GM23248 (cell line): ENCODE measurements at regions not wholly inside any gene's neighbourhood (a gene's known extent, or its start where the extent isn't known, plus 50 kb on each side); places are given as distances from the start of the nearest gene placed in this dataset.

Experiments
- DNase-seq: peaks from one replicate; pipeline ENCODE4 v3.0.0-alpha.2; 2015
- H2AFZ ChIP-seq: fragments of 200-600 bp; sonication (generic); 2 replicates; pipeline ENCODE4 v1.6.1; 2016; ENCODE audit warnings: antibody characterized with exemption
- H3F3A ChIP-seq: fragments of 200-600 bp; sonication (generic); 2 replicates; pipeline ENCODE4 v1.6.1; 2016; ENCODE audit warnings: mild to moderate bottlenecking, antibody characterized with exemption, mixed run types; ENCODE audit not compliant: insufficient read depth
- H3K27ac ChIP-seq: fragments of 200-600 bp; sonication (generic); 2 replicates; pipeline ENCODE4 v1.5.1; 2016; ENCODE audit warnings: mild to moderate bottlenecking
- H3K27me3 ChIP-seq: fragments of 200-600 bp; sonication (generic); replicated peaks from 2 replicates; pipeline ENCODE4 v1.6.1; 2016; ENCODE audit warnings: mild to moderate bottlenecking; ENCODE audit not compliant: insufficient read depth
- H3K36me3 ChIP-seq: fragments of 200-600 bp; sonication (generic); 2 replicates; pipeline ENCODE4 v1.6.1; 2016; ENCODE audit warnings: low read depth, mild to moderate bottlenecking
- H3K4me1 ChIP-seq: fragments of 200-600 bp; sonication (generic); 2 replicates; pipeline ENCODE4 v1.6.1; 2016; ENCODE audit warnings: mild to moderate bottlenecking; ENCODE audit not compliant: insufficient read depth
- H3K4me2 ChIP-seq: fragments of 200-600 bp; sonication (generic); one replicate; pipeline ENCODE4 v1.6.1; 2016; ENCODE audit warnings: mild to moderate bottlenecking; ENCODE audit not compliant: unreplicated experiment
- H3K4me3 ChIP-seq: fragments of 200-600 bp; sonication (generic); 2 replicates; pipeline ENCODE4 v1.5.1; 2016; ENCODE audit warnings: mild to moderate bottlenecking
- H3K79me2 ChIP-seq: fragments of 200-600 bp; sonication (generic); 2 replicates; pipeline ENCODE4 v1.6.1; 2016; ENCODE audit warnings: mild to moderate bottlenecking; ENCODE audit not compliant: insufficient read depth
- H3K9ac ChIP-seq: fragments of 200-600 bp; sonication (generic); 2 replicates; pipeline ENCODE4 v1.6.1; 2016; ENCODE audit warnings: mild to moderate bottlenecking
- H3K9me2 ChIP-seq: fragments of 200-600 bp; sonication (generic); 2 replicates; pipeline ENCODE4 v1.6.1; 2016; ENCODE audit warnings: mixed run types, mild to moderate bottlenecking, moderate library complexity; ENCODE audit not compliant: insufficient read depth
- H3K9me3 ChIP-seq: fragments of 200-600 bp; sonication (generic); one replicate; pipeline ENCODE4 v1.6.1; 2017; ENCODE audit warnings: low read depth
- H4K20me1 ChIP-seq: fragments of 200-600 bp; sonication (generic); 2 replicates; pipeline ENCODE4 v1.6.0; 2016; ENCODE audit not compliant: insufficient read depth
- EZH2 ChIP-seq: fragments of 200-600 bp; sonication (generic); IDR thresholded peaks from 2 replicates; pipeline ENCODE4 v1.6.1; 2018; ENCODE audit warnings: antibody characterized with exemption, mild to moderate bottlenecking; ENCODE audit not compliant: insufficient read depth, poor library complexity, severe bottlenecking
- EZH2phosphoT487 ChIP-seq: fragments of 200-600 bp; sonication (generic); IDR thresholded peaks from 2 replicates; pipeline ENCODE4 v1.6.1; 2018; ENCODE audit warnings: antibody characterized with exemption, moderate library complexity, mild to moderate bottlenecking, low read depth; ENCODE audit not compliant: insufficient read depth
- WGBS, 2 experiments: methylation state at CpG; one replicate each; pipeline ENCODE4 v1.1.6; 2015 to 2017; ENCODE audit warnings: low lambda C conversion rate in 2 of 2, low coverage in 1 of 2; ENCODE audit errors: missing lambda C conversion rate in 2 of 2; 5-methylcytosine and 5-hydroxymethylcytosine counted together
- in situ Hi-C: fragments of 300-500 bp; cut with MboI; formaldehyde crosslinking; loops from 2 replicates; pipeline ENCODE4 v1.15.0; 2020

GRCh38 chr7:130933919-130934318 lies 199.9 kb upstream of the KLF14 start:
- Histone ChIP-seq H3K9me3 (no peaks in the 10 kb centered on the region), H3F3A (peaks cover 71% of the 10 kb centered on the region), H3K79me2 (peaks cover 100% of the 10 kb centered on the region), H3K27ac (no peak overlapping the region), H3K27me3 (no peaks in the 10 kb centered on the region), H3K4me1 (peaks cover 30% of the 10 kb centered on the region), H3K4me2 (no peak overlapping the region), H4K20me1 (peaks cover 15% of the 10 kb centered on the region), H3K36me3 (peaks cover 3% of the 10 kb centered on the region; the same call in 1 of the 2 replicates), H3K9me2 (no peaks in the 10 kb centered on the region), H2AFZ (no peak overlapping the region), H3K9ac (no peak overlapping the region), H3K4me3 (no peak overlapping the region)
- DNase-seq = no peak
- no peak for TF ChIP-seq EZH2
- TF ChIP-seq EZH2phosphoT487 = no peak
- WGBS, 2 experiments = 73 to 74% methylated on average over 4 of the region's 4 CpGs
- in situ Hi-C loops = no loop called here

GRCh38 chr7:130935564-130936157 lies 201.7 kb upstream of the KLF14 start:
- DNase-seq = no peak
- H2AFZ ChIP-seq = no peak overlapping the region
- no peak overlapping the region for H3K4me3 ChIP-seq
- H3K36me3 ChIP-seq = no peaks in the 10 kb centered on the region; the same call in 1 of the 2 replicates
- TF ChIP-seq EZH2phosphoT487 = no peak
- no peak for TF ChIP-seq EZH2
- H3K9me2 ChIP-seq = no peaks in the 10 kb centered on the region
- no peak overlapping the region for H3K4me2 ChIP-seq
- peaks cover 36% of the 10 kb centered on the region for H3K4me1 ChIP-seq
- in situ Hi-C loops = no loop called here
- no peak overlapping the region for H3K9ac ChIP-seq
- no peaks in the 10 kb centered on the region for H3K27me3 ChIP-seq
- peaks cover 66% of the 10 kb centered on the region for H3F3A ChIP-seq
- peaks cover 100% of the 10 kb centered on the region for H3K79me2 ChIP-seq
- no peak overlapping the region for H3K27ac ChIP-seq
- 92 to 93% methylated on average over 11 of the region's 11 CpGs for whole genome bisulfite sequencing, 2 experiments
- peaks cover 12% of the 10 kb centered on the region; the same call in 1 of the 2 replicates for H4K20me1 ChIP-seq
- H3K9me3 ChIP-seq = no peaks in the 10 kb centered on the region

GRCh38 chr7:130936202-130936931 lies 202.4 kb upstream of the KLF14 start:
- Histone ChIP-seq H3K36me3 (peaks cover 6% of the 10 kb centered on the region; the same call in 1 of the 2 replicates), H3K9me3 (no peaks in the 10 kb centered on the region), H3K9me2 (no peaks in the 10 kb centered on the region), H3F3A (peaks cover 65% of the 10 kb centered on the region), H3K4me2 (no peak overlapping the region), H3K4me1 (peaks cover 42% of the 10 kb centered on the region), H3K27ac (no peak overlapping the region), H3K9ac (no peak overlapping the region), H3K27me3 (no peaks in the 10 kb centered on the region), H3K79me2 (peaks cover 100% of the 10 kb centered on the region), H3K4me3 (no peak overlapping the region), H4K20me1 (peaks cover 12% of the 10 kb centered on the region; the same call in 1 of the 2 replicates), H2AFZ (no peak overlapping the region)
- no peak for DNase-seq
- in situ Hi-C loops = no loop called here
- no peak for TF ChIP-seq EZH2phosphoT487
- no peak for TF ChIP-seq EZH2
- 87 to 89% methylated on average over 7 of the region's 7 CpGs for WGBS, 2 experiments

- WGBS, 2 experiments = 91 to 98% methylated on average over 2 of the region's 2 CpGs
- Histone ChIP-seq H3K9me3 (no peaks in the 10 kb centered on the region), H3K9me2 (no peaks in the 10 kb centered on the region), H3K9ac (no peak overlapping the region), H2AFZ (no peak overlapping the region), H3K79me2 (peaks cover 100% of the 10 kb centered on the region), H3K27ac (no peak overlapping the region; the same call in 1 of the 2 replicates), H3K4me3 (no peak overlapping the region), H4K20me1 (peaks cover 12% of the 10 kb centered on the region; the same call in 1 of the 2 replicates), H3K36me3 (peaks cover 11% of the 10 kb centered on the region; the same call in 1 of the 2 replicates), H3K4me1 (peaks cover 48% of the 10 kb centered on the region), H3K27me3 (no peaks in the 10 kb centered on the region), H3K4me2 (no peak overlapping the region), H3F3A (peaks cover 65% of the 10 kb centered on the region)
- TF ChIP-seq EZH2phosphoT487 = no peak
- no peak for TF ChIP-seq EZH2
- in situ Hi-C loops = no loop called here
- no peak for DNase-seq
Measured at GRCh38 chr7:130937016-130937415, 203.0 kb upstream of the KLF14 start.
